ENCODE measurements at regions not wholly inside any gene's neighbourhood (a gene's known extent, or its start where the extent isn't known, plus 50 kb on each side); places are given as distances from the start of the nearest gene placed in this dataset.

- DNase-seq (ENCODE audit: low read depth): no peak
- TF ChIP-seq CTCF (IDR thresholded peaks at IDR 0.05; ENCODE audit: control insufficient read depth, insufficient read depth, low read depth, low read length, missing control alignments): no peak
- H3K4me3 ChIP-seq (ENCODE audit: control insufficient read depth, low read depth, low read length): no peak overlapping the region
These were observed 101.8 kb downstream of the RBFOX3 start for GRCh38 chr17:79509008-79509407.

- H3K4me3 ChIP-seq (ENCODE audit: control insufficient read depth, low read depth, low read length): no peak overlapping the region
- no peak for DNase-seq (ENCODE audit: low read depth)
- no peak for TF ChIP-seq CTCF (IDR thresholded peaks at IDR 0.05; ENCODE audit: control insufficient read depth, insufficient read depth, low read depth, low read length, missing control alignments)
These were observed 102.5 kb downstream of the RBFOX3 start for GRCh38 chr17:79508291-79508716.

- H3K4me3 ChIP-seq (ENCODE audit: control insufficient read depth, low read depth, low read length): no peak overlapping the region
- TF ChIP-seq CTCF (IDR thresholded peaks at IDR 0.05; ENCODE audit: control insufficient read depth, insufficient read depth, low read depth, low read length, missing control alignments): no peak
These were observed 103.9 kb downstream of the RBFOX3 start for GRCh38 chr17:79506955-79507354.

GRCh38 chr17:79506150-79506870 is 104.5 kb downstream of the RBFOX3 start:
- TF ChIP-seq CTCF (IDR thresholded peaks at IDR 0.05; ENCODE audit: control insufficient read depth, insufficient read depth, low read depth, low read length, missing control alignments): no peak
- no peak overlapping the region for H3K4me3 ChIP-seq (ENCODE audit: control insufficient read depth, low read depth, low read length)
- no peak for DNase-seq (ENCODE audit: low read depth)

More at GRCh38 chr17:79506955-79507354, 103.9 kb downstream of the RBFOX3 start:
- DNase-seq (ENCODE audit: low read depth): no peak

- H3K4me3 ChIP-seq (ENCODE audit: control insufficient read depth, low read depth, low read length): no peak overlapping the region
- no peak for TF ChIP-seq CTCF (IDR thresholded peaks at IDR 0.05; ENCODE audit: control insufficient read depth, insufficient read depth, low read depth, low read length, missing control alignments)
- DNase-seq (ENCODE audit: low read depth): no peak
These were observed 105.7 kb downstream of the RBFOX3 start for GRCh38 chr17:79505199-79505598.

- H3K4me3 ChIP-seq (ENCODE audit: control insufficient read depth, low read depth, low read length): no peak overlapping the region
- no peak for TF ChIP-seq CTCF (IDR thresholded peaks at IDR 0.05; ENCODE audit: control insufficient read depth, insufficient read depth, low read depth, low read length, missing control alignments)
- no peak for DNase-seq (ENCODE audit: low read depth)
These were observed 106.7 kb downstream of the RBFOX3 start for GRCh38 chr17:79504181-79504605.

Data from AG09309 (cell line).